ENCODE measurements at regions not wholly inside any gene's neighbourhood (a gene's known extent, or its start where the extent isn't known, plus 50 kb on each side); places are given as distances from the start of the nearest gene placed in this dataset.

DNA sequence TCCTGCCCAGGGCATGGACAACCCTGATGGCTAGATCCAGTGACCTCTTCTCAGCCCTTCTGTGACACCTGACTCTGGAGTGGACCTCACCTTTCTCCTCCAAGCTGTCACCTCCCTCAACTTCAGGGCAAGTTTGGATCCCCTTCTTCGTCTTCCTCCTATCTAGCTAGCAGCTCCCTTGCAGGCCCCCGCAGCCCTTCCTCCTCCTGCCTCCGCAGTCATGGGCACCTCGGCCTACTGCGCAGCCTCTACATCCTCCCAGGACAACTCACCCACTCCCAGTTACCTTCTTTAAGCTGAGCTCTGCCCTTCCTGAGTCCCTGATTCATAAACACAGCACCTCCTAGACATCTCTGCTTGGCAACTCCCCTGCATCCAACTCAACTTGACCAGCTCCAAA, 61.3 kb upstream of the ID3 start:
- Mint-ChIP-seq H3K4me1 (peaks cover 80% of the 10 kb centered on the region), H3K36me3 (peaks cover 8% of the 10 kb centered on the region), H3K9me3 (peaks cover 5% of the 10 kb centered on the region), H3K4me3 (peak overlapping the region; percentile 62), H3K27ac (peak overlapping the region; percentile 89), H3K27me3 (no peaks in the 10 kb centered on the region)
- ATAC-seq, result no peak

- Mint-ChIP-seq H3K27me3 (no peaks in the 10 kb centered on the region), H3K36me3 (peaks cover 5% of the 10 kb centered on the region), H3K4me3 (peak overlapping the region; percentile 82), H3K4me1 (peaks cover 82% of the 10 kb centered on the region), H3K9me3 (peaks cover 4% of the 10 kb centered on the region), H3K27ac (peak overlapping the region; percentile 89)
- ATAC-seq, result peak; percentile 94
Observed at GRCh38 chr1:23619299-23620188, 60.2 kb upstream of the ID3 start.

DNA sequence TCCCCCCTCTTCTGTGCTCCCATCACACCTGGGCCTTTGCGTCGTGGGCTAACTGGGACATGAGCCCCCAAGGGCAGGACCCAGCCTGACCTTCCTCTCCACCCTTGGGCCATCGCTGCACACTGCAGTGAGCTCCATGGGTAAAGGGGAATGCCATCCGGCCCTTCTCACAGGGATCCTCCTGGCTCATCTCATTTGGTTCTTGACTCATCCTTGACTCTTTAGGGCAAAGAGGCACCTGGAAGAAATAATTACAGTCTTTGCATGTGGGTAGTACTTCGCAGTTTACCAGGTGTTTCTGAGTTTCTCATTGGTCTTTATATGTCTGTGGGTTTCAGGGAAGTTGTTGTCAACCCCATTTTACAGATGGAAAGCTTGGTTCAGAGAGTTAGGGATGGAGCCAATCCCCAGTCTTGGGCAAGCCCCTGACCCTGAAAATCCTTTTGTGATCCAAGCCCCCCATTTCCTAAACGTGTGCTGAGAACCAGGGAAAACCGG, 59.3 kb upstream of the ID3 start:
- Mint-ChIP-seq H3K27me3 (no peaks in the 10 kb centered on the region), H3K9me3 (no peaks in the 10 kb centered on the region), H3K4me1 (peaks cover 82% of the 10 kb centered on the region), H3K4me3 (peak overlapping the region; percentile 73), H3K27ac (peak overlapping the region; percentile 89), H3K36me3 (no peaks in the 10 kb centered on the region)
- no peak for ATAC-seq

- ATAC-seq, result no peak
Observed at GRCh38 chr1:23617084-23617521, 57.8 kb upstream of the ID3 start.

DNA sequence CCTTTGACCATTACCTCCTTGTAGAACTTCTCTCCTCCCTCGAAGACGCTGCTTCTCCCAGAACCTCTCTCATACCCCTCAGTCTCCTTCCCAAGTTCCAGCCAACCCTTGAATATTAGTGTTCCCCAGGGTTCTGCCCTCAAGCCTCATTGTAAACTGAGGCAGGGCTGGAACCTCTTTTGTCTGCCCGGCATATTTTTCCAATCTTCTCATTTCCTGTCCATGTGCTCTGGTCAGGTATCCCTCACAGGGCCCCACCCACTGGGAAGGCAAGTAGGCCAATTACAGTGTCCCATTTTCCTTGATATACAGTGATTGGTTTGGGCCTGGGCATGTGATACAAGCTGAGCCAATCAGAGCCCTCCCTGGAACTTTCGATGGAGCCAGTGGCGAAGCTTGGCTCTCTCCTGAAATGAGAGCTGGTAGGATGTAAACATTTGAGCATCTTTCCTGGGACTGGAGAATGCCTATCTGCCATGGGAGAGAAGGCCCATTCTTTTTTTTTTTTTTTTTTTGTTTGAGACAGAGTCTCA, 57.1 kb upstream of the ID3 start:
- Mint-ChIP-seq H3K9me3 (no peaks in the 10 kb centered on the region), H3K27ac (peak overlapping the region; percentile 89), H3K4me3 (no peak overlapping the region), H3K27me3 (no peaks in the 10 kb centered on the region), H3K36me3 (no peaks in the 10 kb centered on the region), H3K4me1 (peaks cover 93% of the 10 kb centered on the region)
- no peak for ATAC-seq

More at GRCh38 chr1:23617084-23617521, 57.8 kb upstream of the ID3 start:
- H3K27me3 Mint-ChIP-seq, result no peaks in the 10 kb centered on the region
- no peaks in the 10 kb centered on the region for H3K9me3 Mint-ChIP-seq
- H3K27ac Mint-ChIP-seq, result peak overlapping the region; percentile 89
- no peak overlapping the region for H3K4me3 Mint-ChIP-seq
- no peaks in the 10 kb centered on the region for H3K36me3 Mint-ChIP-seq
- H3K4me1 Mint-ChIP-seq, result peaks cover 92% of the 10 kb centered on the region

GRCh38 chr1:23615852-23616251, 56.6 kb upstream of the ID3 start:
- no peak for ATAC-seq
- Mint-ChIP-seq H3K4me3 (no peak overlapping the region), H3K36me3 (no peaks in the 10 kb centered on the region), H3K4me1 (peaks cover 91% of the 10 kb centered on the region), H3K27me3 (no peaks in the 10 kb centered on the region), H3K9me3 (no peaks in the 10 kb centered on the region), H3K27ac (peak overlapping the region; percentile 89)

DNA sequence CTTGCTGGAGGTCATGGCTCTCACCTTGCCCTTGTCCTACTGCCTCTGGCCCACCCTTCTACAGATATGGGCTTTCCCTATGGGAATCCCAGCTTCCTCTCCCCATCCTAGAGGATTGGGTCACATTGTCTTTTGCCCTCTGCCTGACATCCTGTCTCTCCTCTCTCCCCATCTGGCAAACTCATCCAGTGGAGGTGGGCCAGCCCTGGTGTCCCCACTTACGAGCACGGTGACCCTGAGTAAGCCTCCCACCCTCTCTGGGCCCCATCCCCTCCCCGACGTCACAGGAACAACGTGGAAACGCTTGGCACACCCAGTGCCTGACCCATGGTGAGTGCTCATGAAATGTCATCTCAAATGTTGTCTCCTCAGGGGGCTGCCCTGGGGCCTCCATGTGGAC, 56.1 kb upstream of the ID3 start:
- Mint-ChIP-seq H3K27me3 (no peaks in the 10 kb centered on the region), H3K4me3 (no peak overlapping the region), H3K27ac (peak overlapping the region; percentile 89), H3K4me1 (peaks cover 91% of the 10 kb centered on the region), H3K9me3 (no peaks in the 10 kb centered on the region), H3K36me3 (no peaks in the 10 kb centered on the region)
- ATAC-seq, result no peak

GRCh38 chr1:23614032-23614660, 54.8 kb upstream of the ID3 start:
- no peaks in the 10 kb centered on the region for H3K27me3 Mint-ChIP-seq
- H3K9me3 Mint-ChIP-seq, result no peaks in the 10 kb centered on the region
- H3K4me1 Mint-ChIP-seq, result peaks cover 83% of the 10 kb centered on the region
- H3K27ac Mint-ChIP-seq, result peak overlapping the region; percentile 89
- no peak overlapping the region for H3K4me3 Mint-ChIP-seq
- H3K36me3 Mint-ChIP-seq, result no peaks in the 10 kb centered on the region
- ATAC-seq, result peak; percentile 37

GRCh38 chr1:23613191-23614031, 54.1 kb upstream of the ID3 start:
- peak; percentile 59 for ATAC-seq
- peak overlapping the region; percentile 17 for H3K4me3 Mint-ChIP-seq
- H3K9me3 Mint-ChIP-seq, result no peaks in the 10 kb centered on the region
- H3K36me3 Mint-ChIP-seq, result no peaks in the 10 kb centered on the region
- H3K27me3 Mint-ChIP-seq, result no peaks in the 10 kb centered on the region
- H3K4me1 Mint-ChIP-seq, result peaks cover 78% of the 10 kb centered on the region
- H3K27ac Mint-ChIP-seq, result peak overlapping the region; percentile 89

DNA sequence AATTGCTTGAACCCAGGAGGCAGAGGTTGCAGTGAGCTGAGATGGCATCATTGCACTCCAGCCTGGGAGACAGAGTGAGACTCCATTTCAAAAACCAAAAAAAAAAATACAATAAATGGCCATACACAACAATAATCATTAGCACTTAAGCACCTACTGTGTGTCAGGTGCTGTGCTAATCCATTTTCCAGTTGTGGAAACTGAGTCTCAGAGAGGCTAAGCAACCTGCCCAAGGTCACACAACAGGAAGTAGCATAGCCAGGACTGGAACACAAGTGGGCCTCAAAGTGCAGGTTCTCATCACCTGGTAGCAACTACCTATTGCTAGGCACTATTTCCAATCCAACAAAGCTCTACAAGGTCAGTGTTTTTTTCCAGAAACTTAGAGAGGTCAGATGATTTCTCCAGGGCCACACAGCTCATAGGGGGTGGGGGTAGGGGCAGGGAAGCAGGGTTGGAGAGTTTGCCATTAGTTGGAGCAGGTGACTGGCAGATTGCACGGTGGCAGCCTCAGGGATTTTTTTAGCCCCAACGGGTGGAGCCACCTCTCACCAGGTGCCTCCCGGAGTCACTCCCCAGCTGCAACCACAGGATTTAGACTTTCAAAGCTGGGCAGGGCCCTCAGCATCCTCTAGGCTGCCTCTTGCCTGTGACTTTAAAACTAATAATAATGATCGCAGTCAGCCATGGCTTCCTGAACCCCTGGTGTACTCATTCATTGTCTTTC, 52.5 kb upstream of the ID3 start:
- Mint-ChIP-seq H3K9me3 (no peaks in the 10 kb centered on the region), H3K4me1 (peaks cover 78% of the 10 kb centered on the region), H3K27ac (peak overlapping the region; percentile 89), H3K36me3 (no peaks in the 10 kb centered on the region), H3K27me3 (no peaks in the 10 kb centered on the region), H3K4me3 (peak overlapping the region; percentile 8)
- ATAC-seq, result peak; percentile 78

- Mint-ChIP-seq H3K27ac (peak overlapping the region; percentile 89), H3K9me3 (no peaks in the 10 kb centered on the region)
Observed at GRCh38 chr1:23610677-23611076, 51.4 kb upstream of the ID3 start.

GRCh38 chr1:23609971-23610370, 50.7 kb upstream of the ID3 start:
- Mint-ChIP-seq H3K27ac (peak overlapping the region; percentile 89), H3K4me1 (peaks cover 65% of the 10 kb centered on the region), H3K9me3 (no peaks in the 10 kb centered on the region), H3K4me3 (no peak overlapping the region), H3K27me3 (no peaks in the 10 kb centered on the region), H3K36me3 (no peaks in the 10 kb centered on the region)
- no peak for ATAC-seq

More at GRCh38 chr1:23610677-23611076, 51.4 kb upstream of the ID3 start:
- H3K4me1 Mint-ChIP-seq, result peaks cover 72% of the 10 kb centered on the region
- H3K36me3 Mint-ChIP-seq, result no peaks in the 10 kb centered on the region
- ATAC-seq, result no peak
- no peaks in the 10 kb centered on the region for H3K27me3 Mint-ChIP-seq
- H3K4me3 Mint-ChIP-seq, result no peak overlapping the region
